H9 (cell line): ENCODE measurements at regions not wholly inside any gene's neighbourhood (a gene's known extent, or its start where the extent isn't known, plus 50 kb on each side); places are given as distances from the start of the nearest gene placed in this dataset.

ENCODE experiments used
- DNase-seq: peaks from one replicate; pipeline ENCODE4 v3.0.0-alpha.2; 2017
- H2AFZ ChIP-seq: one replicate; pipeline ENCODE4 v1.6.1; 2013; ENCODE audit warnings: mild to moderate bottlenecking, low read length, control low read depth, moderate library complexity
- H2AK5ac ChIP-seq: 2 replicates; pipeline ENCODE4 v1.6.1; 2013; ENCODE audit warnings: low read length, control low read depth, mixed read lengths; ENCODE audit not compliant: insufficient read length
- H2BK120ac ChIP-seq: one replicate; pipeline ENCODE4 v1.6.1; 2013; ENCODE audit warnings: low read depth, mild to moderate bottlenecking, low read length, control low read depth, inconsistent platforms; ENCODE audit not compliant: poor library complexity, severe bottlenecking
- H2BK12ac ChIP-seq: 2 replicates; pipeline ENCODE4 v1.6.1; 2013; ENCODE audit warnings: low read length, control low read depth, mixed read lengths, low read depth; ENCODE audit not compliant: insufficient read length
- H2BK15ac ChIP-seq: 2 replicates; pipeline ENCODE4 v1.6.1; 2013; ENCODE audit warnings: low read depth, low read length, control low read depth
- H2BK20ac ChIP-seq: one replicate; pipeline ENCODE4 v1.6.1; 2013; ENCODE audit warnings: low read depth, mild to moderate bottlenecking, low read length, control low read depth, inconsistent platforms; ENCODE audit not compliant: poor library complexity, severe bottlenecking
- H2BK5ac ChIP-seq: 2 replicates; pipeline ENCODE4 v1.6.1; 2013; ENCODE audit warnings: low read length, control low read depth, mixed read lengths; ENCODE audit not compliant: insufficient read length
- H3K14ac ChIP-seq: 2 replicates; pipeline ENCODE4 v1.6.1; 2013; ENCODE audit warnings: low read length, control low read depth; ENCODE audit not compliant: insufficient read depth
- H3K18ac ChIP-seq: 2 replicates; pipeline ENCODE4 v1.6.1; 2013; ENCODE audit warnings: low read depth, mild to moderate bottlenecking, mixed read lengths, low read length, control low read depth; ENCODE audit not compliant: insufficient read length
- H3K23ac ChIP-seq: 2 replicates; pipeline ENCODE4 v1.6.1; 2013; ENCODE audit warnings: low read length, control low read depth, mixed read lengths, low read depth; ENCODE audit not compliant: insufficient read length
- H3K23me2 ChIP-seq: 2 replicates; pipeline ENCODE4 v1.6.1; 2013; ENCODE audit warnings: low read depth, mild to moderate bottlenecking, mixed read lengths, low read length, control low read depth; ENCODE audit not compliant: insufficient read length, poor library complexity, severe bottlenecking
- H3K27ac ChIP-seq: 2 replicates; pipeline ENCODE4 v1.5.1; 2013; ENCODE audit warnings: low read length, control low read depth, mixed read lengths, low read depth; ENCODE audit not compliant: insufficient read length
- H3K27me3 ChIP-seq: 2 replicates; pipeline ENCODE4 v1.6.1; 2013; ENCODE audit warnings: low read length, control low read depth, inconsistent platforms; ENCODE audit not compliant: insufficient read depth
- H3K4ac ChIP-seq: 2 replicates; pipeline ENCODE4 v1.6.1; 2013; ENCODE audit warnings: low read depth, mild to moderate bottlenecking, control low read depth, inconsistent platforms, low read length, moderate library complexity
- H3K4me1 ChIP-seq: 2 replicates; pipeline ENCODE4 v1.6.1; 2013; ENCODE audit warnings: low read length, control low read depth, inconsistent platforms; ENCODE audit not compliant: insufficient read depth
- H3K4me2 ChIP-seq: 2 replicates; pipeline ENCODE4 v1.6.1; 2013; ENCODE audit warnings: low read length, control low read depth, mixed read lengths; ENCODE audit not compliant: insufficient read length, insufficient read depth
- H3K56ac ChIP-seq: 2 replicates; pipeline ENCODE4 v1.6.1; 2013; ENCODE audit warnings: low read depth, mild to moderate bottlenecking, mixed read lengths, low read length, control low read depth; ENCODE audit not compliant: insufficient read length
- H3K79me1 ChIP-seq: 2 replicates; pipeline ENCODE4 v1.6.1; 2013; ENCODE audit warnings: low read depth, mild to moderate bottlenecking, moderate library complexity, low read length, control low read depth, inconsistent platforms; ENCODE audit not compliant: insufficient read depth, poor library complexity, severe bottlenecking
- H3K79me2 ChIP-seq: 2 replicates; pipeline ENCODE4 v1.6.1; 2013; ENCODE audit warnings: low read length, control low read depth, inconsistent platforms; ENCODE audit not compliant: insufficient read depth
- H3K9ac ChIP-seq: 2 replicates; pipeline ENCODE4 v1.6.1; 2013; ENCODE audit warnings: low read length, control low read depth, mixed read lengths; ENCODE audit not compliant: insufficient read length; ENCODE audit errors: extremely low read depth
- H3K9me3 ChIP-seq: one replicate; pipeline ENCODE4 v1.6.1; 2013; ENCODE audit warnings: low read depth, low read length, inconsistent platforms; ENCODE audit not compliant: control insufficient read depth
- H3T11ph ChIP-seq: one replicate; pipeline ENCODE4 v1.6.1; 2013; ENCODE audit warnings: mild to moderate bottlenecking, low read length, control low read depth, inconsistent platforms
- H4K20me1 ChIP-seq: one replicate; pipeline ENCODE4 v1.6.1; 2013; ENCODE audit not compliant: control insufficient read depth, insufficient read length, insufficient read depth
- H4K5ac ChIP-seq: 2 replicates; pipeline ENCODE4 v1.6.1; 2013; ENCODE audit warnings: low read depth, mild to moderate bottlenecking, mixed read lengths, low read length, control low read depth; ENCODE audit not compliant: insufficient read length
- H4K8ac ChIP-seq: replicated peaks from 2 replicates; pipeline ENCODE4 v1.6.1; 2013; ENCODE audit warnings: low read length, control low read depth, mixed read lengths, low read depth; ENCODE audit not compliant: insufficient read length
- H4K91ac ChIP-seq: 2 replicates; pipeline ENCODE4 v1.6.1; 2013; ENCODE audit warnings: low read depth, mild to moderate bottlenecking, moderate library complexity, mixed read lengths, low read length, control low read depth; ENCODE audit not compliant: insufficient read length
- H3K27ac Mint-ChIP-seq, 3 experiments: 2 replicates in 2 of 3; 3 replicates in 1 of 3; pipeline ENCODE4 v1.8.0; 2020 to 2021; ENCODE audit warnings: mixed read lengths in 3 of 3, mild to moderate bottlenecking in 1 of 3, moderate library complexity in 1 of 3
- H3K27me3 Mint-ChIP-seq: 2 replicates; pipeline ENCODE4 v1.8.0; 2021; ENCODE audit warnings: low read depth, mild to moderate bottlenecking, moderate library complexity, mixed read lengths
- H3K36me3 Mint-ChIP-seq, 3 experiments: 2 replicates in 2 of 3; 3 replicates in 1 of 3; pipeline ENCODE4 v1.8.0; 2020 to 2021; ENCODE audit warnings: low read depth in 3 of 3, mixed read lengths in 3 of 3; ENCODE audit not compliant: insufficient read depth in 1 of 3
- H3K4me1 Mint-ChIP-seq, 2 experiments: 2 replicates each; pipeline ENCODE4 v1.8.0; 2020; ENCODE audit warnings: mixed read lengths in 2 of 2
- H3K4me3 Mint-ChIP-seq, 2 experiments: 2 replicates in 1 of 2; 3 replicates in 1 of 2; pipeline ENCODE4 v1.8.0; 2020 to 2021; ENCODE audit warnings: mild to moderate bottlenecking in 2 of 2, mixed read lengths in 2 of 2, moderate library complexity in 1 of 2
- H3K9me3 Mint-ChIP-seq, 2 experiments: 2 replicates in 1 of 2; 3 replicates in 1 of 2; pipeline ENCODE4 v1.8.0; 2020; ENCODE audit warnings: mild to moderate bottlenecking in 2 of 2, mixed read lengths in 2 of 2, moderate library complexity in 1 of 2
- WGBS: extraction: QIAGEN DNeasy Blood & Tissue Kit; methylation state at CpG from one replicate; pipeline ENCODE4 v1.1.7; 2013; ENCODE audit warnings: missing lambda C conversion rate, low lambda C conversion rate, mixed read lengths; ENCODE audit not compliant: insufficient read length; ENCODE audit errors: extremely low coverage; 5-methylcytosine and 5-hydroxymethylcytosine counted together
- TF ChIP-seq, protein P1 (sequence below): fragments of 200-600 bp; sonication (generic); conservative IDR thresholded peaks from 3 replicates; pipeline ENCODE4 v1.8.0; 2021; ENCODE audit warnings: antibody characterized with exemption, mild to moderate bottlenecking

DNA sequence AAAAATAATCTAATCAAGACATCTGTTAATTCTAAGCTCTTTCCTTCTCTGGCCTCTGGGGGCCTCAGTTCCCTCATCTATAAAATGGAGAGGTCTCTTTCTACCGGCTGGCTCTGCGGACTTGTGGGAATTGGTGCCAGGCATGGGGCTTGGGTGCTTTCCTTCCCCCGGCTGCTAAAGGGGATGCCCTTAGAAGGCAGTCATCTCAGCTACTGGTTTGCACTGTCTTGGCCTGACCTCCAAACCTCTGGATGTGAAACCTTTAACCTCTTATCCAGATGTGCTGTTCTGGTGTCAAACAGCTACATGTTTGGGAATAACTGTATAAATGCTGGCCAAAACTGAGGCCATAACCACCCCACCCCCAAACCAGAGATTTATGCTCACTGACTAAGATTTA is 320.0 kb downstream of the RPS24 start:
- Histone ChIP-seq H3K9ac (no peak overlapping the region), H3K23me2 (no peaks in the 10 kb centered on the region), H3K56ac (no peak overlapping the region), H2BK5ac (no peak overlapping the region), H3K9me3 (no peaks in the 10 kb centered on the region), H3K23ac (no peak overlapping the region), H2BK120ac (no peak overlapping the region), H3T11ph (no peak overlapping the region), H3K79me1 (no peaks in the 10 kb centered on the region), H3K27ac (no peak overlapping the region), H4K8ac (no peak overlapping the region), H2BK20ac (no peak overlapping the region), H3K18ac (no peak overlapping the region), H2AFZ (no peak overlapping the region), H2AK5ac (no peak overlapping the region), H3K4ac (no peak overlapping the region), H2BK12ac (no peak overlapping the region), H3K4me1 (peaks cover 2% of the 10 kb centered on the region; the same call in 1 of the 2 replicates), H3K14ac (no peak overlapping the region), H4K20me1 (no peaks in the 10 kb centered on the region), H3K79me2 (no peaks in the 10 kb centered on the region), H2BK15ac (no peak overlapping the region), H3K27me3 (no peaks in the 10 kb centered on the region), H4K5ac (no peak overlapping the region), H4K91ac (no peak overlapping the region), H3K4me2 (no peak overlapping the region)
- no peaks in the 10 kb centered on the region for H3K9me3 Mint-ChIP-seq
- TF ChIP-seq, protein P1, sequence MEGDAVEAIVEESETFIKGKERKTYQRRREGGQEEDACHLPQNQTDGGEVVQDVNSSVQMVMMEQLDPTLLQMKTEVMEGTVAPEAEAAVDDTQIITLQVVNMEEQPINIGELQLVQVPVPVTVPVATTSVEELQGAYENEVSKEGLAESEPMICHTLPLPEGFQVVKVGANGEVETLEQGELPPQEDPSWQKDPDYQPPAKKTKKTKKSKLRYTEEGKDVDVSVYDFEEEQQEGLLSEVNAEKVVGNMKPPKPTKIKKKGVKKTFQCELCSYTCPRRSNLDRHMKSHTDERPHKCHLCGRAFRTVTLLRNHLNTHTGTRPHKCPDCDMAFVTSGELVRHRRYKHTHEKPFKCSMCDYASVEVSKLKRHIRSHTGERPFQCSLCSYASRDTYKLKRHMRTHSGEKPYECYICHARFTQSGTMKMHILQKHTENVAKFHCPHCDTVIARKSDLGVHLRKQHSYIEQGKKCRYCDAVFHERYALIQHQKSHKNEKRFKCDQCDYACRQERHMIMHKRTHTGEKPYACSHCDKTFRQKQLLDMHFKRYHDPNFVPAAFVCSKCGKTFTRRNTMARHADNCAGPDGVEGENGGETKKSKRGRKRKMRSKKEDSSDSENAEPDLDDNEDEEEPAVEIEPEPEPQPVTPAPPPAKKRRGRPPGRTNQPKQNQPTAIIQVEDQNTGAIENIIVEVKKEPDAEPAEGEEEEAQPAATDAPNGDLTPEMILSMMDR: peak; percentile 22; the same call in 1 of the 3 replicates
- H3K27me3 Mint-ChIP-seq: peaks cover 7% of the 10 kb centered on the region
- H3K4me1 Mint-ChIP-seq: peaks cover 28 to 32% of the 10 kb centered on the region in 2 experiments
- no peak overlapping the region for H3K27ac Mint-ChIP-seq
- DNase-seq: no peak
- no peak overlapping the region for H3K4me3 Mint-ChIP-seq
- no peaks in the 10 kb centered on the region for H3K36me3 Mint-ChIP-seq
- WGBS: no CpG with 5 or more reads among the region's 3 CpGs
